Left lung (tissue), 4 donors: ENCODE measurements at regions not wholly inside any gene's neighbourhood (a gene's known extent, or its start where the extent isn't known, plus 50 kb on each side); places are given as distances from the start of the nearest gene placed in this dataset.

Experiments
- ATAC-seq: fragments of 200-7000 bp; cut with Tn5 transposase; one replicate; pipeline ENCODE4 v1.9.1; 2020; ENCODE audit warnings: moderate library complexity
- DNase-seq, 4 donors: peaks; one replicate each; pipeline ENCODE4 v3.0.0-alpha.2; 2013 to 2020
- H3K27ac ChIP-seq, 2 donors: fragments of 200-600 bp; sonication (generic) in 1 of 2; one replicate each; pipeline versions ENCODE4 v1.5.0 to v1.8.0; 2020 to 2021
- H3K27me3 ChIP-seq, 2 donors: fragments of 200-600 bp; sonication (generic) in 1 of 2; one replicate each; pipeline versions ENCODE4 v1.5.0 to v1.8.0; 2020 to 2021
- H3K36me3 ChIP-seq, 2 donors: fragments of 200-600 bp; sonication (generic) in 1 of 2; one replicate each; pipeline versions ENCODE4 v1.5.0 to v1.8.0; 2020 to 2021
- H3K4me1 ChIP-seq, 2 donors: fragments of 200-600 bp; one replicate each; pipeline ENCODE4 v1.8.0; 2021
- H3K4me3 ChIP-seq, 2 donors: fragments of 200-600 bp; sonication (generic) in 1 of 2; one replicate each; pipeline versions ENCODE4 v1.5.0 to v1.8.0; 2020 to 2021; ENCODE audit warnings: mild to moderate bottlenecking in 1 of 2
- H3K9me3 ChIP-seq, 2 donors: fragments of 200-600 bp; sonication (generic) in 1 of 2; one replicate each; pipeline versions ENCODE4 v1.5.0 to v1.8.0; 2020 to 2021
- intact Hi-C, 2 donors: fragments of 100-400 bp; cut with DNase I; formaldehyde crosslinking; loops; one replicate each; pipeline versions ENCODE4 v1.11.2 to v1.14.2; 2022
- TF ChIP-seq, protein P1 (sequence below), 2 donors: fragments of 200-600 bp; sonication (generic) in 1 of 2; IDR thresholded peaks; one replicate each; pipeline versions ENCODE4 v1.5.0 to v1.8.0; 2021; ENCODE audit warnings: antibody characterized with exemption in 2 of 2
- donor health status: DM: no; HTN: yes; CAD: no.
- donor health status: DM: no; HTN: no; CAD: no.

DNA sequence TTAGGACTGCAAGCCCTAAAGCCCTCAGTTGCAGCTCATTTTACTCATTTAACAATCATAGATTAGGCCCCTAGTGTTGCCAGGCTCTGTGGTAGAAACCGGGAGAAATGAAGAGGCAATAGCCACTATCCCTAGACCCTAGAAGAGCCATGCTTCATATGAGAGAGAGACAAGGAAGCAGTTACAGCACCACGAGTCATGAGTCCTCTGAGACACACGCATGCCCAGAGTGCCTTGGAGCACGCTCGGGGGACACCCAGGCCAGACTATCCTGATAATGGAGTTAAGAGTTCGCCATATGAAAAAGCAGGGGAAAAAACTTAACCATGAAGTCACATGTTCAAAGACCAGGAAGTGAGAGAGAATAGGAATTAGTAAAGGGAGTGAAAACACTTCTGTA lies 321.5 kb upstream of the PKDCC start:
- H3K4me3 ChIP-seq: no peak overlapping the region
- intact Hi-C loops: no loop called here
- no peak overlapping the region for H3K27ac ChIP-seq
- H3K36me3 ChIP-seq: no peaks in the 10 kb centered on the region
- no peak for DNase-seq
- H3K27me3 ChIP-seq: no peaks in the 10 kb centered on the region
- no peaks in the 10 kb centered on the region for H3K9me3 ChIP-seq
- TF ChIP-seq, protein P1, sequence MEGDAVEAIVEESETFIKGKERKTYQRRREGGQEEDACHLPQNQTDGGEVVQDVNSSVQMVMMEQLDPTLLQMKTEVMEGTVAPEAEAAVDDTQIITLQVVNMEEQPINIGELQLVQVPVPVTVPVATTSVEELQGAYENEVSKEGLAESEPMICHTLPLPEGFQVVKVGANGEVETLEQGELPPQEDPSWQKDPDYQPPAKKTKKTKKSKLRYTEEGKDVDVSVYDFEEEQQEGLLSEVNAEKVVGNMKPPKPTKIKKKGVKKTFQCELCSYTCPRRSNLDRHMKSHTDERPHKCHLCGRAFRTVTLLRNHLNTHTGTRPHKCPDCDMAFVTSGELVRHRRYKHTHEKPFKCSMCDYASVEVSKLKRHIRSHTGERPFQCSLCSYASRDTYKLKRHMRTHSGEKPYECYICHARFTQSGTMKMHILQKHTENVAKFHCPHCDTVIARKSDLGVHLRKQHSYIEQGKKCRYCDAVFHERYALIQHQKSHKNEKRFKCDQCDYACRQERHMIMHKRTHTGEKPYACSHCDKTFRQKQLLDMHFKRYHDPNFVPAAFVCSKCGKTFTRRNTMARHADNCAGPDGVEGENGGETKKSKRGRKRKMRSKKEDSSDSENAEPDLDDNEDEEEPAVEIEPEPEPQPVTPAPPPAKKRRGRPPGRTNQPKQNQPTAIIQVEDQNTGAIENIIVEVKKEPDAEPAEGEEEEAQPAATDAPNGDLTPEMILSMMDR (IDR thresholded peaks at IDR 0.05): no peak
- ATAC-seq: no peak
- no peaks in the 10 kb centered on the region for H3K4me1 ChIP-seq

DNA sequence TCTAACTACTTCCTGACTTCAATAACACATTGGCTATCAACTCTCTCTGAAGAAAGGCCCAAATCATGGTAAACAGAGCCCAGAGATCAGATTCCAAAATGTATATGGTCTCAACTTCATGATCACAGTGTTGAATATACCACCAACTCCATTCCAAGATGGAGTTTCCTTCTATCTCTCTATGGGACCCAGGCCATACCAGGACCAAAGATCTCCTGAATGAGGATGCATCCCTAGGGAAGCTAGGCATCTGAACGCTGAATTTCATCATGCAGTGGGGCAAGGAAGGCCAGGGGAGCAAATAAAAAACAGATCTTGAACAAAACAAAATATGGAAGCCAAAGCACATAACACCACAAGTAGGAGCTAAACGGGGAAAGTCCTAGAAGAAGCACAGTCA lies 320.7 kb upstream of the PKDCC start:
- Histone ChIP-seq H3K4me1 (no peaks in the 10 kb centered on the region), H3K36me3 (no peaks in the 10 kb centered on the region), H3K4me3 (no peak overlapping the region), H3K27me3 (no peaks in the 10 kb centered on the region), H3K9me3 (no peaks in the 10 kb centered on the region), H3K27ac (no peak overlapping the region)
- intact Hi-C loops: no loop called here
- TF ChIP-seq, protein P1 (IDR thresholded peaks at IDR 0.05): no peak
- no peak for ATAC-seq
- no peak for DNase-seq

DNA sequence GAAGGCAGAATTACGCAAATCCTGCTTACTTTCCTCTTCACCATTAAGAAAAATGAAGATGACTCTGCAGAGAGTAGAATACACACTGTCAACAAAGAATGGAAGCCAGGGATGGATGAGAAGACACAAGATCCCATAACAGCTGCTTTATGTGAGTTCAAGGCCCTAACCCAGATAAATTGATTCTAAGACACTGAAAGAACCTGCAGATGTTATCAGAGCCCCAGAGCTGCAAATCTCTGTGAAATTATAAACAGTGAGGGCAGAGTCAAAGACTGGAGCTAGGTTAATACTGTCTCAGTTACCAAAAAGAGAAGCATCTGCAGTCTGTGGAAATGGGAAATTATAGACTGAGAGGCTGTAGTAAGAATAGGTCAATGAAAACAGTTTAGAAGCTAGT lies 320.1 kb upstream of the PKDCC start:
- no peak overlapping the region for H3K27ac ChIP-seq
- H3K27me3 ChIP-seq: no peaks in the 10 kb centered on the region
- intact Hi-C loops: no loop called here
- TF ChIP-seq, protein P1 (IDR thresholded peaks at IDR 0.05): no peak
- no peak overlapping the region for H3K4me3 ChIP-seq
- H3K9me3 ChIP-seq: no peaks in the 10 kb centered on the region
- ATAC-seq: no peak
- DNase-seq: no peak
- H3K4me1 ChIP-seq: no peaks in the 10 kb centered on the region
- H3K36me3 ChIP-seq: no peaks in the 10 kb centered on the region

GRCh38 chr2:41728788-41729338 lies 319.0 kb upstream of the PKDCC start:
- no peaks in the 10 kb centered on the region for H3K9me3 ChIP-seq
- H3K27ac ChIP-seq: no peak overlapping the region
- DNase-seq (no peak), ATAC-seq (no peak)
- intact Hi-C loops: no loop called here
- TF ChIP-seq, protein P1 (IDR thresholded peaks at IDR 0.05): no peak
- no peaks in the 10 kb centered on the region for H3K36me3 ChIP-seq
- H3K4me1 ChIP-seq: no peaks in the 10 kb centered on the region
- no peak overlapping the region for H3K4me3 ChIP-seq
- no peaks in the 10 kb centered on the region for H3K27me3 ChIP-seq

- no peaks in the 10 kb centered on the region for H3K9me3 ChIP-seq
- TF ChIP-seq, protein P1 (IDR thresholded peaks at IDR 0.05): no peak
- DNase-seq: no peak
- H3K27me3 ChIP-seq: no peaks in the 10 kb centered on the region
- intact Hi-C loops: no loop called here
- H3K36me3 ChIP-seq: no peaks in the 10 kb centered on the region
- H3K4me3 ChIP-seq: no peak overlapping the region
- H3K4me1 ChIP-seq: no peaks in the 10 kb centered on the region
- no peak for ATAC-seq
- no peak overlapping the region for H3K27ac ChIP-seq
These were observed 317.9 kb upstream of the PKDCC start for GRCh38 chr2:41729800-41730364.
